H1 (cell line): ENCODE measurements at regions not wholly inside any gene's neighbourhood (a gene's known extent, or its start where the extent isn't known, plus 50 kb on each side); places are given as distances from the start of the nearest gene placed in this dataset.

Experiments used
- BRCA1 ChIP-seq: IDR thresholded peaks from 2 replicates; pipeline ENCODE4 v1.6.1; 2012; ENCODE audit warnings: low read depth, low read length, improper control_type of control experiment
- CTCF ChIP-seq, 3 experiments: IDR thresholded peaks; 1 replicate in 2 of 3; 2 replicates in 1 of 3; pipeline versions ENCODE4 v1.5.1 to v1.6.1; 2011; ENCODE audit warnings: low read length in 3 of 3, mild to moderate bottlenecking in 3 of 3, inconsistent platforms in 2 of 3, low read depth in 1 of 3, moderate library complexity in 1 of 3; ENCODE audit not compliant: insufficient read depth in 1 of 3; ENCODE audit errors: control extremely low read depth in 1 of 3
- EGR1 ChIP-seq: IDR thresholded peaks from 2 replicates; pipeline ENCODE4 v1.6.1; 2011; ENCODE audit warnings: low read depth, low read length, borderline replicate concordance
- HDAC2 ChIP-seq, 2 experiments: fragments of 300-600 bp in 1 of 2; sonication (generic) in 1 of 2; IDR thresholded peaks; 2 replicates each; pipeline ENCODE4 v1.6.1; 2011 to 2012; ENCODE audit warnings: low read depth in 2 of 2, low read length in 2 of 2, mild to moderate bottlenecking in 2 of 2, moderate library complexity in 2 of 2, borderline replicate concordance in 1 of 2, inconsistent platforms in 1 of 2
- POLR2A ChIP-seq, 2 experiments: IDR thresholded peaks; 1 replicate in 1 of 2; 2 replicates in 1 of 2; pipeline ENCODE4 v1.6.1; 2011; ENCODE audit warnings: low read depth in 2 of 2, low read length in 2 of 2, mild to moderate bottlenecking in 2 of 2; ENCODE audit errors: control extremely low read depth in 1 of 2
- RAD21 ChIP-seq, 2 experiments: IDR thresholded peaks in 1 of 2; conservative IDR thresholded peaks in 1 of 2; 2 replicates each; pipeline ENCODE4 v1.6.1; 2011; ENCODE audit warnings: low read depth in 2 of 2, low read length in 2 of 2, improper control_type of control experiment in 1 of 2, inconsistent platforms in 1 of 2, mild to moderate bottlenecking in 1 of 2, moderate library complexity in 1 of 2
- RBBP5 ChIP-seq: IDR thresholded peaks from 2 replicates; pipeline ENCODE4 v1.7.1; 2012; ENCODE audit warnings: low read depth, mild to moderate bottlenecking, inconsistent platforms, low read length, moderate library complexity, borderline replicate concordance
- SIN3A ChIP-seq, 2 experiments: IDR thresholded peaks in 1 of 2; conservative IDR thresholded peaks in 1 of 2; 2 replicates each; pipeline ENCODE4 v1.6.1; 2011 to 2012; ENCODE audit warnings: low read length in 2 of 2, improper control_type of control experiment in 1 of 2, low read depth in 1 of 2, mild to moderate bottlenecking in 1 of 2
- ZNF274 ChIP-seq: IDR thresholded peaks from 2 replicates; pipeline ENCODE4 v1.7.0; 2012; ENCODE audit warnings: low read length, borderline replicate concordance; ENCODE audit errors: extremely low read depth

- TF ChIP-seq RBBP5 (no peak), ZNF274 (no peak), EGR1 (no peak), BRCA1 (no peak), POLR2A (IDR thresholded peaks at IDR 0.05; ENCODE audit: control extremely low read depth in 1 of 2, low read depth in 2 of 2, low read length in 2 of 2) (no peak), CTCF (IDR thresholded peaks at IDR 0.05; ENCODE audit: control extremely low read depth in 1 of 3, insufficient read depth in 1 of 3, low read depth in 1 of 3, low read length in 3 of 3) (no peak), HDAC2 (IDR thresholded peaks at IDR 0.05; ENCODE audit: borderline replicate concordance in 1 of 2, low read depth in 2 of 2, low read length in 2 of 2) (no peak), SIN3A (conservative IDR thresholded peaks at IDR 0.05 in 1 of 2, IDR thresholded peaks at IDR 0.05 in 1 of 2; ENCODE audit: low read depth in 1 of 2, low read length in 2 of 2) (no peak), RAD21 (IDR thresholded peaks at IDR 0.05 in 1 of 2, conservative IDR thresholded peaks at IDR 0.05 in 1 of 2; ENCODE audit: low read depth in 2 of 2, low read length in 2 of 2) (no peak)
Measured at GRCh38 chr15:91698241-91698640, 155.3 kb upstream of the SLCO3A1 start.
